ENCODE measurements at regions not wholly inside any gene's neighbourhood (a gene's known extent, or its start where the extent isn't known, plus 50 kb on each side); places are given as distances from the start of the nearest gene placed in this dataset.

DNA sequence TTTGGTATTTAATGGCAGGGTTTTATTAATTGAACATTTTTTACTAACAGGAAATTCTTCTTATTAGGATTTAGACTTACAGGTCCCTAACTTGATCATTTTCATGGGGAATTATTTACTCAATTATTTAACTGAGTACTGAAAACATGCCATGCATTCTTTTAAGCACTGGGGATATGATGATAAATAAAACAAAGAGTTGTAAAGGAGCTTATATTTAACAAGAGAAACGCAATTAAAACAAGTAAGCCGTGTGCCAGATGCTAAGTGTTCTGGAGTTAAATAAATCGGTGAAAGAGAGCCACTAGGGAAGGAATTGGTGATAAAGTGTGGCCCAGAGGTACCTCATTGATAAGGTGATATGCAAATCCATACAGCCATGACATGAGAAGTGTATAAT is 214.2 kb upstream of the HTR1E start:
- TF ChIP-seq EZH2 (IDR thresholded peaks at IDR 0.05; ENCODE audit: borderline replicate concordance, insufficient read depth, low read depth, low read length, poor library complexity, severe bottlenecking): no peak
- TF ChIP-seq, protein P1, sequence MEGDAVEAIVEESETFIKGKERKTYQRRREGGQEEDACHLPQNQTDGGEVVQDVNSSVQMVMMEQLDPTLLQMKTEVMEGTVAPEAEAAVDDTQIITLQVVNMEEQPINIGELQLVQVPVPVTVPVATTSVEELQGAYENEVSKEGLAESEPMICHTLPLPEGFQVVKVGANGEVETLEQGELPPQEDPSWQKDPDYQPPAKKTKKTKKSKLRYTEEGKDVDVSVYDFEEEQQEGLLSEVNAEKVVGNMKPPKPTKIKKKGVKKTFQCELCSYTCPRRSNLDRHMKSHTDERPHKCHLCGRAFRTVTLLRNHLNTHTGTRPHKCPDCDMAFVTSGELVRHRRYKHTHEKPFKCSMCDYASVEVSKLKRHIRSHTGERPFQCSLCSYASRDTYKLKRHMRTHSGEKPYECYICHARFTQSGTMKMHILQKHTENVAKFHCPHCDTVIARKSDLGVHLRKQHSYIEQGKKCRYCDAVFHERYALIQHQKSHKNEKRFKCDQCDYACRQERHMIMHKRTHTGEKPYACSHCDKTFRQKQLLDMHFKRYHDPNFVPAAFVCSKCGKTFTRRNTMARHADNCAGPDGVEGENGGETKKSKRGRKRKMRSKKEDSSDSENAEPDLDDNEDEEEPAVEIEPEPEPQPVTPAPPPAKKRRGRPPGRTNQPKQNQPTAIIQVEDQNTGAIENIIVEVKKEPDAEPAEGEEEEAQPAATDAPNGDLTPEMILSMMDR (IDR thresholded peaks at IDR 0.05): no peak
